ENCODE measurements at regions not wholly inside any gene's neighbourhood (a gene's known extent, or its start where the extent isn't known, plus 50 kb on each side); places are given as distances from the start of the nearest gene placed in this dataset.

- no peaks in the 10 kb centered on the region for H3K4me1 ChIP-seq (ENCODE audit: control insufficient read depth, insufficient read depth, low read length)
- no peak overlapping the region for H3K27ac ChIP-seq (ENCODE audit: low read length)
- WGBS: 75% methylated on average over 3 of the region's 3 CpGs
- no peak for ATAC-seq
- no peaks in the 10 kb centered on the region for H3K27me3 ChIP-seq (ENCODE audit: control insufficient read depth, insufficient read depth)
- no peak overlapping the region for H3K4me3 ChIP-seq (ENCODE audit: low read length)
- intact Hi-C loops (cut with DNase I): no loop called here
- DNase-seq: no peak
- H3K9me3 ChIP-seq (ENCODE audit: control insufficient read depth, low read length): no peaks in the 10 kb centered on the region
Observed at GRCh38 chr9:24438876-24439275, 106.8 kb downstream of the IZUMO3 start.

GRCh38 chr9:24436761-24437160, 108.9 kb downstream of the IZUMO3 start:
- H3K27ac ChIP-seq (ENCODE audit: low read length): no peak overlapping the region
- no peaks in the 10 kb centered on the region for H3K4me1 ChIP-seq (ENCODE audit: control insufficient read depth, insufficient read depth, low read length)
- no peaks in the 10 kb centered on the region for H3K27me3 ChIP-seq (ENCODE audit: control insufficient read depth, insufficient read depth)
- WGBS: 35% methylated on average over 1 of the region's 1 CpG
- intact Hi-C loops (cut with DNase I): no loop called here
- DNase-seq (no peak), ATAC-seq (no peak)
- H3K4me3 ChIP-seq (ENCODE audit: low read length): no peak overlapping the region
- H3K9me3 ChIP-seq (ENCODE audit: control insufficient read depth, low read length): no peaks in the 10 kb centered on the region

GRCh38 chr9:24434183-24434582, 111.5 kb downstream of the IZUMO3 start:
- intact Hi-C loops (cut with DNase I): no loop called here
- 63% methylated on average over 1 of the region's 1 CpG for WGBS
- no peak for DNase-seq

GRCh38 chr9:24416136-24416535, 129.6 kb downstream of the IZUMO3 start:
- Histone ChIP-seq H3K4me1 (ENCODE audit: control insufficient read depth, insufficient read depth, low read length) (no peaks in the 10 kb centered on the region), H3K9me3 (ENCODE audit: control insufficient read depth, low read length) (no peaks in the 10 kb centered on the region), H3K27ac (ENCODE audit: low read length) (no peak overlapping the region), H3K27me3 (ENCODE audit: control insufficient read depth, insufficient read depth) (no peaks in the 10 kb centered on the region), H3K4me3 (ENCODE audit: low read length) (no peak overlapping the region)
- no peak for DNase-seq
- intact Hi-C loops (cut with DNase I): no loop called here
- ATAC-seq: no peak
- WGBS: 46% methylated on average over 1 of the region's 1 CpG

More at GRCh38 chr9:24434183-24434582, 111.5 kb downstream of the IZUMO3 start:
- no peaks in the 10 kb centered on the region for H3K9me3 ChIP-seq (ENCODE audit: control insufficient read depth, low read length)
- no peaks in the 10 kb centered on the region for H3K4me1 ChIP-seq (ENCODE audit: control insufficient read depth, insufficient read depth, low read length)
- no peak for ATAC-seq
- no peak overlapping the region for H3K4me3 ChIP-seq (ENCODE audit: low read length)
- no peaks in the 10 kb centered on the region for H3K27me3 ChIP-seq (ENCODE audit: control insufficient read depth, insufficient read depth)
- no peak overlapping the region for H3K27ac ChIP-seq (ENCODE audit: low read length)

- DNase-seq: no peak
- WGBS: 46% methylated on average over 2 of the region's 2 CpGs
- Histone ChIP-seq H3K27me3 (ENCODE audit: control insufficient read depth, insufficient read depth) (no peaks in the 10 kb centered on the region), H3K4me3 (ENCODE audit: low read length) (no peak overlapping the region), H3K9me3 (ENCODE audit: control insufficient read depth, low read length) (no peaks in the 10 kb centered on the region), H3K4me1 (ENCODE audit: control insufficient read depth, insufficient read depth, low read length) (no peaks in the 10 kb centered on the region), H3K27ac (ENCODE audit: low read length) (no peak overlapping the region)
- ATAC-seq: no peak
- intact Hi-C loops (cut with DNase I): no loop called here
Observed at GRCh38 chr9:24413651-24414050, 132.0 kb downstream of the IZUMO3 start.

GRCh38 chr9:24398466-24398865, 147.2 kb downstream of the IZUMO3 start:
- Histone ChIP-seq H3K27ac (ENCODE audit: low read length) (no peak overlapping the region), H3K9me3 (ENCODE audit: control insufficient read depth, low read length) (no peaks in the 10 kb centered on the region), H3K4me1 (ENCODE audit: control insufficient read depth, insufficient read depth, low read length) (no peaks in the 10 kb centered on the region), H3K27me3 (ENCODE audit: control insufficient read depth, insufficient read depth) (no peaks in the 10 kb centered on the region), H3K4me3 (ENCODE audit: low read length) (no peak overlapping the region)
- 55% methylated on average over 4 of the region's 4 CpGs for WGBS
- no peak for DNase-seq
- intact Hi-C loops (cut with DNase I): no loop called here
- ATAC-seq: no peak

GRCh38 chr9:24391095-24391494, 154.6 kb downstream of the IZUMO3 start:
- H3K9me3 ChIP-seq (ENCODE audit: control insufficient read depth, low read length): no peaks in the 10 kb centered on the region
- H3K4me3 ChIP-seq (ENCODE audit: low read length): no peak overlapping the region
- WGBS: 89% methylated on average over 4 of the region's 4 CpGs

GRCh38 chr9:24385077-24385476, 160.6 kb downstream of the IZUMO3 start:
- no peaks in the 10 kb centered on the region for H3K27me3 ChIP-seq (ENCODE audit: control insufficient read depth, insufficient read depth)
- ATAC-seq (no peak), DNase-seq (no peak)
- H3K4me3 ChIP-seq (ENCODE audit: low read length): no peak overlapping the region
- intact Hi-C loops (cut with DNase I): no loop called here
- H3K4me1 ChIP-seq (ENCODE audit: control insufficient read depth, insufficient read depth, low read length): no peaks in the 10 kb centered on the region
- no peak overlapping the region for H3K27ac ChIP-seq (ENCODE audit: low read length)
- no peaks in the 10 kb centered on the region for H3K9me3 ChIP-seq (ENCODE audit: control insufficient read depth, low read length)
- WGBS: 66% methylated on average over 2 of the region's 2 CpGs

More at GRCh38 chr9:24391095-24391494, 154.6 kb downstream of the IZUMO3 start:
- Histone ChIP-seq H3K27ac (ENCODE audit: low read length) (no peak overlapping the region), H3K4me1 (ENCODE audit: control insufficient read depth, insufficient read depth, low read length) (no peaks in the 10 kb centered on the region), H3K27me3 (ENCODE audit: control insufficient read depth, insufficient read depth) (no peaks in the 10 kb centered on the region)
- DNase-seq (no peak), ATAC-seq (no peak)
- intact Hi-C loops (cut with DNase I): no loop called here

- intact Hi-C loops (cut with DNase I): no loop called here
- WGBS: 79% methylated on average over 3 of the region's 3 CpGs
- ATAC-seq: no peak
Observed at GRCh38 chr9:24382566-24382965, 163.1 kb downstream of the IZUMO3 start.

GRCh38 chr9:24381205-24381604, 164.5 kb downstream of the IZUMO3 start:
- no peaks in the 10 kb centered on the region for H3K4me1 ChIP-seq (ENCODE audit: control insufficient read depth, insufficient read depth, low read length)
- H3K27ac ChIP-seq (ENCODE audit: low read length): no peak overlapping the region
- 67% methylated on average over 1 of the region's 1 CpG for WGBS
- intact Hi-C loops (cut with DNase I): no loop called here
- ATAC-seq: no peak
- H3K9me3 ChIP-seq (ENCODE audit: control insufficient read depth, low read length): peaks cover 2% of the 10 kb centered on the region
- DNase-seq: no peak
- H3K4me3 ChIP-seq (ENCODE audit: low read length): no peak overlapping the region
- H3K27me3 ChIP-seq (ENCODE audit: control insufficient read depth, insufficient read depth): no peaks in the 10 kb centered on the region

More at GRCh38 chr9:24382566-24382965, 163.1 kb downstream of the IZUMO3 start:
- no peak for DNase-seq
- H3K4me3 ChIP-seq (ENCODE audit: low read length): no peak overlapping the region
- no peaks in the 10 kb centered on the region for H3K27me3 ChIP-seq (ENCODE audit: control insufficient read depth, insufficient read depth)
- H3K9me3 ChIP-seq (ENCODE audit: control insufficient read depth, low read length): no peaks in the 10 kb centered on the region
- no peaks in the 10 kb centered on the region for H3K4me1 ChIP-seq (ENCODE audit: control insufficient read depth, insufficient read depth, low read length)
- H3K27ac ChIP-seq (ENCODE audit: low read length): no peak overlapping the region

- intact Hi-C loops (cut with DNase I): no loop called here
- no peak overlapping the region for H3K27ac ChIP-seq (ENCODE audit: low read length)
- no peaks in the 10 kb centered on the region for H3K9me3 ChIP-seq (ENCODE audit: control insufficient read depth, low read length)
- H3K4me1 ChIP-seq (ENCODE audit: control insufficient read depth, insufficient read depth, low read length): no peaks in the 10 kb centered on the region
- ATAC-seq (no peak), DNase-seq (no peak)
- WGBS: 89% methylated on average over 5 of the region's 5 CpGs
- no peaks in the 10 kb centered on the region for H3K27me3 ChIP-seq (ENCODE audit: control insufficient read depth, insufficient read depth)
- H3K4me3 ChIP-seq (ENCODE audit: low read length): no peak overlapping the region
Observed at GRCh38 chr9:24359046-24359445, 186.7 kb downstream of the IZUMO3 start.

GRCh38 chr9:24351973-24352372, 193.7 kb downstream of the IZUMO3 start:
- Histone ChIP-seq H3K9me3 (ENCODE audit: control insufficient read depth, low read length) (no peaks in the 10 kb centered on the region), H3K27ac (ENCODE audit: low read length) (no peak overlapping the region), H3K4me1 (ENCODE audit: control insufficient read depth, insufficient read depth, low read length) (no peaks in the 10 kb centered on the region), H3K4me3 (ENCODE audit: low read length) (no peak overlapping the region), H3K27me3 (ENCODE audit: control insufficient read depth, insufficient read depth) (no peaks in the 10 kb centered on the region)
- no peak for DNase-seq
- ATAC-seq: no peak
- intact Hi-C loops (cut with DNase I): no loop called here
